KMS-11 (cell line): ENCODE measurements at regions not wholly inside any gene's neighbourhood (a gene's known extent, or its start where the extent isn't known, plus 50 kb on each side); places are given as distances from the start of the nearest gene placed in this dataset.

Source experiments
- H2AFZ ChIP-seq: fragments of 200-600 bp; sonication (generic); 2 replicates; pipeline ENCODE4 v1.6.1; 2016; ENCODE audit warnings: antibody characterized with exemption, mixed run types, low read depth
- H3K27ac ChIP-seq: fragments of 200-600 bp; sonication (generic); 2 replicates; pipeline ENCODE4 v1.6.1; 2016; ENCODE audit warnings: mild to moderate bottlenecking, mixed run types
- H3K27me3 ChIP-seq: fragments of 200-600 bp; sonication (generic); 2 replicates; pipeline ENCODE4 v1.6.1; 2017; ENCODE audit warnings: mild to moderate bottlenecking, low read depth, mixed run types, moderate library complexity; ENCODE audit not compliant: insufficient read depth
- H3K36me3 ChIP-seq: fragments of 200-600 bp; sonication (generic); 2 replicates; pipeline ENCODE4 v1.6.1; 2017; ENCODE audit warnings: mild to moderate bottlenecking, mixed run types; ENCODE audit not compliant: insufficient read depth
- H3K4me1 ChIP-seq: fragments of 200-600 bp; sonication (generic); 2 replicates; pipeline ENCODE4 v1.6.1; 2016; ENCODE audit warnings: mild to moderate bottlenecking, low read depth, mixed run types; ENCODE audit not compliant: poor library complexity, severe bottlenecking
- H3K4me2 ChIP-seq: fragments of 200-600 bp; sonication (generic); 2 replicates; pipeline ENCODE4 v1.7.0; 2016; ENCODE audit warnings: mild to moderate bottlenecking, mixed run types
- H3K4me3 ChIP-seq: fragments of 200-600 bp; sonication (generic); IDR thresholded peaks from 2 replicates; pipeline ENCODE4 v1.6.1; 2017; ENCODE audit warnings: low read depth, low read length, mixed read lengths; ENCODE audit not compliant: insufficient read depth
- H3K79me2 ChIP-seq: fragments of 200-600 bp; sonication (generic); 2 replicates; pipeline ENCODE4 v1.6.1; 2016; ENCODE audit warnings: low read depth, mixed run types; ENCODE audit not compliant: insufficient read depth
- H3K9ac ChIP-seq: fragments of 200-600 bp; sonication (generic); 2 replicates; pipeline ENCODE4 v1.6.1; 2016; ENCODE audit warnings: mild to moderate bottlenecking, mixed run types
- H4K20me1 ChIP-seq: fragments of 200-600 bp; sonication (generic); 2 replicates; pipeline ENCODE4 v1.6.1; 2016; ENCODE audit warnings: mild to moderate bottlenecking, mixed run types; ENCODE audit not compliant: insufficient read depth
- TF ChIP-seq, protein P1 (sequence below): fragments of 200-600 bp; sonication (generic); conservative IDR thresholded peaks from 2 replicates; pipeline ENCODE4 v1.6.1; 2017; ENCODE audit warnings: low read depth, mild to moderate bottlenecking, antibody characterized with exemption, low read length, moderate library complexity, mixed read lengths

GRCh38 chr11:15883455-15883920 lies 472.9 kb downstream of the SOX6 start:
- Histone ChIP-seq H3K79me2 (no peaks in the 10 kb centered on the region), H4K20me1 (no peaks in the 10 kb centered on the region), H2AFZ (no peak overlapping the region), H3K27ac (no peak overlapping the region), H3K9ac (no peak overlapping the region), H3K4me3 (no peak overlapping the region), H3K27me3 (no peaks in the 10 kb centered on the region), H3K36me3 (no peaks in the 10 kb centered on the region), H3K4me2 (no peak overlapping the region), H3K4me1 (no peaks in the 10 kb centered on the region)
- TF ChIP-seq, protein P1, sequence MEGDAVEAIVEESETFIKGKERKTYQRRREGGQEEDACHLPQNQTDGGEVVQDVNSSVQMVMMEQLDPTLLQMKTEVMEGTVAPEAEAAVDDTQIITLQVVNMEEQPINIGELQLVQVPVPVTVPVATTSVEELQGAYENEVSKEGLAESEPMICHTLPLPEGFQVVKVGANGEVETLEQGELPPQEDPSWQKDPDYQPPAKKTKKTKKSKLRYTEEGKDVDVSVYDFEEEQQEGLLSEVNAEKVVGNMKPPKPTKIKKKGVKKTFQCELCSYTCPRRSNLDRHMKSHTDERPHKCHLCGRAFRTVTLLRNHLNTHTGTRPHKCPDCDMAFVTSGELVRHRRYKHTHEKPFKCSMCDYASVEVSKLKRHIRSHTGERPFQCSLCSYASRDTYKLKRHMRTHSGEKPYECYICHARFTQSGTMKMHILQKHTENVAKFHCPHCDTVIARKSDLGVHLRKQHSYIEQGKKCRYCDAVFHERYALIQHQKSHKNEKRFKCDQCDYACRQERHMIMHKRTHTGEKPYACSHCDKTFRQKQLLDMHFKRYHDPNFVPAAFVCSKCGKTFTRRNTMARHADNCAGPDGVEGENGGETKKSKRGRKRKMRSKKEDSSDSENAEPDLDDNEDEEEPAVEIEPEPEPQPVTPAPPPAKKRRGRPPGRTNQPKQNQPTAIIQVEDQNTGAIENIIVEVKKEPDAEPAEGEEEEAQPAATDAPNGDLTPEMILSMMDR, result no peak

DNA sequence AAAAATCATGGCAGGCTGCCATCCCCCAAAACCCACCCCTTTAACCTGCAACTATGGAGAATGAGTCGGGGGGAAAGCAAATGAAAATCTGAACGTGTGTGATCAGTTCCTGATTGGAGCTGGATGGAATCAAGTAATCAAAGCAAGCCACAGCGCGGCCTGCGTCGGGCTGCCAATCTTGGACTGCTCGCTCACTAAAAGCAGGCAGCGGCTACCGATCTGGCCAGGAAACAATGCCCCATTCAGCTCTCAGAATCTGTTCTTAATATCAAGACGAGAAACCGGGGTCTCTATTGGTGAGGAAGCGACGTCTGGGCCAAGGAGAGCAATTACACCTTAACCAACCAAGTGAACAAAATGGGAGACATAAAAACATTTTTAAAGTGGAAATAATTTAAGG lies 472.2 kb downstream of the SOX6 start:
- Histone ChIP-seq H3K4me3 (no peak overlapping the region), H3K36me3 (no peaks in the 10 kb centered on the region), H3K4me2 (no peak overlapping the region), H3K4me1 (no peaks in the 10 kb centered on the region), H3K79me2 (no peaks in the 10 kb centered on the region), H3K27me3 (no peaks in the 10 kb centered on the region), H3K27ac (no peak overlapping the region), H2AFZ (no peak overlapping the region), H3K9ac (no peak overlapping the region), H4K20me1 (no peaks in the 10 kb centered on the region)
- TF ChIP-seq, protein P1, result no peak

DNA sequence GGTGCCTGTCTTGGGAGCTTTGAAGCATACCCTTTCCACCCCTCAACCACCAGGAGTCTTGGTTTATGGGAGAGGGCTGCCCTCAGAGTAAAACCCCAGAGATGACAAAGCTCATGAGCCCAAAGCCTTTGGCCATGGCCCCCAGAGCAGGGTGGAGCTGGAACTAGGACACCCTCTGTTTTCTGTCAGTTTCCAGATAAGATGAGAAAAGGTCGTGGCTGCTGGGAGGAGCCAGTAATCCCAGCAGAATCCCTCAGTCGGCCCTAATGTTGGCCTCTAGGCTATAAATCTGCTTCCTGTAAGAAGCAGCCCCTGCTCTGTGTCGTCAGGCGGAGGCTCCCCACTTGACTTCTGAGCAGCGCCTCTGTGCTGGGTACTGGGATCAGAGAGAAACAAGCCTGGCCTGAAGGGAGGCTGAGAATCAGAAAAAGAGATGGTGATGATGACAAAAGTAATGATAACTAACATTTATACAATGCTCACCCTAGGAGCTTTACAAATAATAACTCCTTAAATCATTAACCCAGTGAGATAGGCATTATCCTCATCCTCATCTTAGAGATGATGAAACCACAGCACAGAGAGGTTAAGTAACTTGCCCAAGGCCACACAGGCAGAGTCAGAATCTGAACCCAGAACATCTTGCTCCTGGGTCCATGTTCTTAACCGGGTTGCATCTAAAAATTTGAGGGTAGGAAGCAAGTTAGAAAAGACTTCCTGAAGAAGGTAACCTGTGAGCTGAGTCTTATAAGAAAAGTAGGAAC lies 471.4 kb downstream of the SOX6 start:
- Histone ChIP-seq H3K4me2 (no peak overlapping the region), H3K36me3 (no peaks in the 10 kb centered on the region), H4K20me1 (no peaks in the 10 kb centered on the region), H3K4me1 (no peaks in the 10 kb centered on the region), H3K4me3 (no peak overlapping the region), H3K27ac (no peak overlapping the region), H3K9ac (no peak overlapping the region), H3K27me3 (no peaks in the 10 kb centered on the region), H2AFZ (no peak overlapping the region), H3K79me2 (no peaks in the 10 kb centered on the region)
- TF ChIP-seq, protein P1, result no peak

DNA sequence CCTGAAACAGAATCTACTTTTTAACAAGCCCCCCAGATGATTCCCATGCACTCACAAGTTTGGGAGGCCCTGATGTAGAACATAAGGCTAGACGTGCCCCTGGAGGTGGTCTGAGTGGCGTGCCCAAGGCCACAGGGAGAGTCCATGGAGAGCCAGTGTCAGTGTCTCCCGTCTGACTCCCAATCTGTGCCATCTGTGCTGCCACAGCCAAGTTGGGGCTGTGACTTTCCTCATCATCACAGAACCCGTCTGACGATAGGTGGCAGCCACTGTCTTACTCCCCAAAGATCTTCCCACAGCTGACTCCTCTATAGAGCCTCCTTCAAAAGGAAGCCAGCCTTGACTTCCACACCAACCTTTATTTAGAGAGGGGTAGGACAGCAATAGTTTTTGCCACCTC lies 470.5 kb downstream of the SOX6 start:
- Histone ChIP-seq H4K20me1 (no peaks in the 10 kb centered on the region), H3K9ac (no peak overlapping the region), H3K27ac (no peak overlapping the region), H3K4me2 (no peak overlapping the region), H3K36me3 (no peaks in the 10 kb centered on the region), H3K79me2 (no peaks in the 10 kb centered on the region), H3K4me1 (no peaks in the 10 kb centered on the region), H2AFZ (no peak overlapping the region), H3K4me3 (no peak overlapping the region), H3K27me3 (no peaks in the 10 kb centered on the region)
- TF ChIP-seq, protein P1, result no peak
